Smooth muscle cell (in vitro differentiated cells): ENCODE measurements at regions not wholly inside any gene's neighbourhood (a gene's known extent, or its start where the extent isn't known, plus 50 kb on each side); places are given as distances from the start of the nearest gene placed in this dataset.

Source experiments
- DNase-seq: peaks from one replicate; lab custom pipeline; 2025; ENCODE audit not compliant: unreplicated experiment; lab: John Stamatoyannopoulos, UW
- H2AFZ ChIP-seq: fragments of 200-600 bp; sonication (generic); 2 replicates; pipeline ENCODE4 v1.6.0; 2016; ENCODE audit warnings: antibody characterized with exemption, low read depth, mild to moderate bottlenecking
- H3F3A ChIP-seq: fragments of 200-600 bp; sonication (generic); 2 replicates; pipeline ENCODE4 v1.6.0; 2017; ENCODE audit warnings: antibody characterized with exemption, low read depth
- H3K27ac ChIP-seq: fragments of 200-600 bp; sonication (generic); 2 replicates; pipeline ENCODE4 v1.5.1; 2016; ENCODE audit warnings: low read depth, mild to moderate bottlenecking
- H3K27me3 ChIP-seq: fragments of 200-600 bp; sonication (generic); 2 replicates; pipeline ENCODE4 v1.6.1; 2016; ENCODE audit warnings: low read depth, mild to moderate bottlenecking
- H3K36me3 ChIP-seq: fragments of 200-600 bp; sonication (generic); 2 replicates; pipeline ENCODE4 v1.5.1; 2016; ENCODE audit warnings: low read depth
- H3K4me1 ChIP-seq: fragments of 200-600 bp; sonication (generic); 2 replicates; pipeline ENCODE4 v1.5.1; 2016; ENCODE audit warnings: low read depth
- H3K4me2 ChIP-seq: fragments of 200-600 bp; sonication (generic); 2 replicates; pipeline ENCODE4 v1.6.0; 2016; ENCODE audit warnings: mild to moderate bottlenecking
- H3K4me3 ChIP-seq: fragments of 200-600 bp; sonication (generic); 2 replicates; pipeline ENCODE4 v1.5.1; 2016; ENCODE audit warnings: mild to moderate bottlenecking
- H3K79me2 ChIP-seq: fragments of 200-600 bp; sonication (generic); 2 replicates; pipeline ENCODE4 v1.6.0; 2016; ENCODE audit warnings: low read depth, mild to moderate bottlenecking
- H3K9ac ChIP-seq: fragments of 200-600 bp; sonication (generic); 2 replicates; pipeline ENCODE4 v1.6.0; 2016; ENCODE audit warnings: low read depth
- H3K9me3 ChIP-seq: fragments of 200-600 bp; sonication (generic); replicated peaks from 2 replicates; pipeline ENCODE4 v1.5.1; 2016; ENCODE audit warnings: low read depth
- H4K20me1 ChIP-seq: fragments of 200-600 bp; sonication (generic); 2 replicates; pipeline ENCODE4 v1.6.0; 2016; ENCODE audit warnings: low read depth
- whole genome bisulfite sequencing: methylation state at CpG from one replicate; pipeline ENCODE4 v1.1.7; 2016; ENCODE audit warnings: low lambda C conversion rate; 5-methylcytosine and 5-hydroxymethylcytosine counted together
- TF ChIP-seq, protein P1 (sequence below): fragments of 200-600 bp; sonication (generic); IDR thresholded peaks from 2 replicates; pipeline ENCODE4 v1.5.1; 2017; ENCODE audit warnings: borderline replicate concordance, mild to moderate bottlenecking, antibody characterized with exemption; ENCODE audit not compliant: insufficient read depth, poor library complexity, severe bottlenecking

DNA sequence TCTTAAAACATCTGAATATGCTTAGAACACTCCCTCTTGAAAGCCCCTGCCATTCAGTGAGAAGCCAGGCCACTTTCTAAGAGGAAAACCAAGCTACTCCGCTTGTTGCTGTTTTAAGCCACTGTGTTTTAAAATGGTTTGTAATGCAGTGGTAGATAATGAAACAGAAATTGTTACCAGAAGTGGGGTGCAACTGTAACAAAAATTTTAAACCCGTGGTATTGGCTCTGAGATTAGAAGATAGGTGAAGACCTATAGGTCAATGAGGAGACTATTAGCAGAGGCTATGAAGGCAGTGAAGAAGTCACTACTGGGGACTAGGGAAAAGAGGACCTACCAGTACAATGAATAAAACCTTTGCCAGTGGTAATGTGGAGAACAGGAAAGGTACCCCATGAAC lies 266.5 kb downstream of the IRF8 start:
- H3F3A ChIP-seq, result no peaks in the 10 kb centered on the region
- WGBS, result 69% methylated on average over 2 of the region's 2 CpGs
- no peaks in the 10 kb centered on the region for H3K9me3 ChIP-seq
- no peak overlapping the region for H3K9ac ChIP-seq
- H4K20me1 ChIP-seq, result no peaks in the 10 kb centered on the region
- no peak overlapping the region for H2AFZ ChIP-seq
- no peak overlapping the region for H3K4me2 ChIP-seq
- H3K4me1 ChIP-seq, result no peaks in the 10 kb centered on the region
- no peaks in the 10 kb centered on the region for H3K36me3 ChIP-seq
- H3K27me3 ChIP-seq, result no peaks in the 10 kb centered on the region
- DNase-seq, result no peak
- H3K79me2 ChIP-seq, result no peaks in the 10 kb centered on the region
- H3K27ac ChIP-seq, result no peak overlapping the region
- no peak overlapping the region for H3K4me3 ChIP-seq
- TF ChIP-seq, protein P1, sequence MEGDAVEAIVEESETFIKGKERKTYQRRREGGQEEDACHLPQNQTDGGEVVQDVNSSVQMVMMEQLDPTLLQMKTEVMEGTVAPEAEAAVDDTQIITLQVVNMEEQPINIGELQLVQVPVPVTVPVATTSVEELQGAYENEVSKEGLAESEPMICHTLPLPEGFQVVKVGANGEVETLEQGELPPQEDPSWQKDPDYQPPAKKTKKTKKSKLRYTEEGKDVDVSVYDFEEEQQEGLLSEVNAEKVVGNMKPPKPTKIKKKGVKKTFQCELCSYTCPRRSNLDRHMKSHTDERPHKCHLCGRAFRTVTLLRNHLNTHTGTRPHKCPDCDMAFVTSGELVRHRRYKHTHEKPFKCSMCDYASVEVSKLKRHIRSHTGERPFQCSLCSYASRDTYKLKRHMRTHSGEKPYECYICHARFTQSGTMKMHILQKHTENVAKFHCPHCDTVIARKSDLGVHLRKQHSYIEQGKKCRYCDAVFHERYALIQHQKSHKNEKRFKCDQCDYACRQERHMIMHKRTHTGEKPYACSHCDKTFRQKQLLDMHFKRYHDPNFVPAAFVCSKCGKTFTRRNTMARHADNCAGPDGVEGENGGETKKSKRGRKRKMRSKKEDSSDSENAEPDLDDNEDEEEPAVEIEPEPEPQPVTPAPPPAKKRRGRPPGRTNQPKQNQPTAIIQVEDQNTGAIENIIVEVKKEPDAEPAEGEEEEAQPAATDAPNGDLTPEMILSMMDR, result no peak

DNA sequence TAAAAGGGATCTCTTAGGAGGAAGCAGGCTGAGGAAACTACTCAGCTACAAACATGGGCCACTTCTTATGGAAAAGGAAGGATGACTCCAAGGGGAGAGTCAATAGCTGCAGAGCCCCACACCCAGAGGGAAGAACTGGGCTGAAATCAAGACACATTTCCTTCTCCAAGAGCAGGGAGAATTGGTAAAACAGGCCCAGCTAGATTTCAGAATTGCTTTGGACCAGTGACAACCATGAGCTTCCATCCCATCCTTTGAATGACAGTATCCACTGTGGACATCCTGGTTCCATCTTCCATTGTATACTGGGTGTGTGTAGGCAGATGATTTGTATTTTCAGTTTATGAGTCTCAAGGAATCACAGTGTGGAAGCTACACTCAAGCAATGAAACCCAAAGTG lies 267.5 kb downstream of the IRF8 start:
- TF ChIP-seq, protein P1, result no peak
- Histone ChIP-seq H3K27ac (no peak overlapping the region), H3K4me1 (no peaks in the 10 kb centered on the region), H2AFZ (no peak overlapping the region), H3K79me2 (no peaks in the 10 kb centered on the region), H3K36me3 (no peaks in the 10 kb centered on the region), H4K20me1 (no peaks in the 10 kb centered on the region), H3K27me3 (no peaks in the 10 kb centered on the region), H3K4me3 (no peak overlapping the region), H3K9me3 (no peaks in the 10 kb centered on the region), H3K9ac (no peak overlapping the region), H3K4me2 (no peak overlapping the region), H3F3A (no peaks in the 10 kb centered on the region)
- no peak for DNase-seq

DNA sequence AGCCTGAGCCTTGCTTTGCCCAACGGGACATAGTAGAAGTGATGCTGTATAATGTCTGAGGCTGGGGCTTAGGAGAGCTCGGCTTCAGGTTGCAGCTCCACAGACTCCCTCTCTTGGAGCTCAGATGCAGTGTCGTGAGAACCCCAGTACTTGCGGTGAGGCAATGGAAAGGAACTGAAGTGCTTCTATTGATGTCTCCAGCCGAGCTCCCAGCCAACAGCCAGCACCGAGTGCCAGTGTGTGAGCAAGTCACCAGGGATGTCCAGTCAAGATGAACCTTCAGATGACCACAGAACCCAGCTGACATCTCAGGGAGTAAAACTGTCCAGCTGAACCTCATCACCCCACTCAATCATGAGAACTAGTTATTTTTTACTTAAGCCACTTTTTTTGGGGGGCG lies 268.1 kb downstream of the IRF8 start:
- H3K9me3 ChIP-seq, result no peaks in the 10 kb centered on the region
- WGBS, result 93% methylated on average over 7 of the region's 7 CpGs
- no peaks in the 10 kb centered on the region for H3K27me3 ChIP-seq
- no peak overlapping the region for H3K4me3 ChIP-seq
- no peak for DNase-seq
- no peaks in the 10 kb centered on the region for H3K79me2 ChIP-seq
- no peak overlapping the region for H3K4me2 ChIP-seq
- H2AFZ ChIP-seq, result no peak overlapping the region
- H3K4me1 ChIP-seq, result no peaks in the 10 kb centered on the region
- H3K9ac ChIP-seq, result no peak overlapping the region
- no peaks in the 10 kb centered on the region for H3F3A ChIP-seq
- no peak overlapping the region for H3K27ac ChIP-seq
- no peaks in the 10 kb centered on the region for H3K36me3 ChIP-seq
- H4K20me1 ChIP-seq, result no peaks in the 10 kb centered on the region
- TF ChIP-seq, protein P1, result no peak

DNA sequence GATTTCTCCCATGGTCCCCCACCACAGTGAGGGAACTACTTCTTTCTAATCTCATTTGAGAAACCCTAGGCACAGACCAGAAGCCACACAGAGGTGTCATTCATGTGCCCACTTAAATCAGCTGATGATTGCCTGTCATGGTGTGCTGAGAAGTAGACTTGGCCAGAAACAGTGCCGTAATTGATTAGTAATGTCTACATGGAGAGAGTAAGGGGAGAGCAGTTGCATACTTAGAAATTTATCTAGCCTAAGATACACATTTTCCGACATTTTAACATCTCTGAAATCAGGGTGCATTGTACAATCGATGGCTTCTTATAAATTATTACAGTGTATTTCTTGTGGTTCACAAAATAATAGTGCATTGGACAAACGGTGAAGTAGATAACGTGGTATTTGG lies 271.8 kb downstream of the IRF8 start:
- Histone ChIP-seq H3K4me3 (no peak overlapping the region), H3K27me3 (no peaks in the 10 kb centered on the region), H3K9ac (peak overlapping the region; percentile 72), H3K4me1 (no peaks in the 10 kb centered on the region), H3K36me3 (no peaks in the 10 kb centered on the region), H3F3A (peaks cover 7% of the 10 kb centered on the region), H3K4me2 (peak overlapping the region; percentile 59), H2AFZ (no peak overlapping the region), H4K20me1 (no peaks in the 10 kb centered on the region), H3K79me2 (no peaks in the 10 kb centered on the region), H3K27ac (peak overlapping the region; percentile 95), H3K9me3 (no peaks in the 10 kb centered on the region)
- DNase-seq, result no peak
- 64% methylated on average over 5 of the region's 5 CpGs for WGBS
- TF ChIP-seq, protein P1, result no peak
